ENCODE measurements at regions not wholly inside any gene's neighbourhood (a gene's known extent, or its start where the extent isn't known, plus 50 kb on each side); places are given as distances from the start of the nearest gene placed in this dataset.

DNA sequence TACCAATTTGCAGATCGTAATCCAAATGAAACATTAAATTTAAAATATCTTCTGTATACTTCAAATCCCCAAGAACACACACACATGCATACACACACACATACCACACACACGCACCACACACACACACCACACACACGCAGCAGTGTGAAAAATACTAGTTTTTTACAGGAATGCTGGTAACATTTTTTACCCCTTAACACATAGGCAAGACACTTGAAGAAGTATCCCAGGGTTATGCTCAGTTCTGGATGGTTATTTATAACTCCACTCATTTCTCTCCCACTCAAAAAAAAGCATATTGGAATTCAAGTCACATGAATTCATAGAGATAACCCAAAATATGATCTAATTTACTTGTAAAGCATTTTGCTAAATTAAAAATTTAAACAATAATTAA is 325.5 kb upstream of the SLC7A11 start:
- Histone ChIP-seq H3K9ac (ENCODE audit: control insufficient read depth, extremely low read depth, insufficient read depth, low read length) (no peak overlapping the region), H3K79me2 (ENCODE audit: control insufficient read depth, insufficient read depth, low read length) (no peaks in the 10 kb centered on the region), H2AFZ (ENCODE audit: control insufficient read depth, low read length) (no peak overlapping the region), H3K4me3 (ENCODE audit: control insufficient read depth in 2 of 3, extremely low read depth in 1 of 3, insufficient read depth in 2 of 3, low read depth in 1 of 3, low read length in 3 of 3) (no peak overlapping the region), H3K36me3 (ENCODE audit: control insufficient read depth in 2 of 2, extremely low read depth in 1 of 2, insufficient read depth in 2 of 2, low read length in 2 of 2) (no peaks in the 10 kb centered on the region), H3K9me3 (ENCODE audit: control insufficient read depth, low read depth, low read length) (no peaks in the 10 kb centered on the region), H3K4me1 (ENCODE audit: control insufficient read depth, extremely low read depth, insufficient read depth, low read length) (no peaks in the 10 kb centered on the region), H3K4me2 (ENCODE audit: control insufficient read depth, extremely low read depth, insufficient read depth, low read depth, low read length) (no peak overlapping the region), H4K20me1 (ENCODE audit: control insufficient read depth, extremely low read depth, insufficient read depth, low read length) (no peaks in the 10 kb centered on the region), H3K27me3 (ENCODE audit: control insufficient read depth, extremely low read depth, insufficient read depth, low read length) (no peaks in the 10 kb centered on the region), H3K27ac (ENCODE audit: control insufficient read depth, insufficient read depth, low read length) (no peak overlapping the region), H3K9me1 (ENCODE audit: control insufficient read depth, extremely low read depth, insufficient read depth, low read length) (no peaks in the 10 kb centered on the region)
- TF ChIP-seq, protein P1, sequence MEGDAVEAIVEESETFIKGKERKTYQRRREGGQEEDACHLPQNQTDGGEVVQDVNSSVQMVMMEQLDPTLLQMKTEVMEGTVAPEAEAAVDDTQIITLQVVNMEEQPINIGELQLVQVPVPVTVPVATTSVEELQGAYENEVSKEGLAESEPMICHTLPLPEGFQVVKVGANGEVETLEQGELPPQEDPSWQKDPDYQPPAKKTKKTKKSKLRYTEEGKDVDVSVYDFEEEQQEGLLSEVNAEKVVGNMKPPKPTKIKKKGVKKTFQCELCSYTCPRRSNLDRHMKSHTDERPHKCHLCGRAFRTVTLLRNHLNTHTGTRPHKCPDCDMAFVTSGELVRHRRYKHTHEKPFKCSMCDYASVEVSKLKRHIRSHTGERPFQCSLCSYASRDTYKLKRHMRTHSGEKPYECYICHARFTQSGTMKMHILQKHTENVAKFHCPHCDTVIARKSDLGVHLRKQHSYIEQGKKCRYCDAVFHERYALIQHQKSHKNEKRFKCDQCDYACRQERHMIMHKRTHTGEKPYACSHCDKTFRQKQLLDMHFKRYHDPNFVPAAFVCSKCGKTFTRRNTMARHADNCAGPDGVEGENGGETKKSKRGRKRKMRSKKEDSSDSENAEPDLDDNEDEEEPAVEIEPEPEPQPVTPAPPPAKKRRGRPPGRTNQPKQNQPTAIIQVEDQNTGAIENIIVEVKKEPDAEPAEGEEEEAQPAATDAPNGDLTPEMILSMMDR (optimal IDR thresholded peaks at IDR 0.05 in 1 of 3, IDR thresholded peaks at IDR 0.05 in 1 of 3, conservative IDR thresholded peaks at IDR 0.05 in 1 of 3; ENCODE audit: extremely low read depth in 1 of 3, insufficient read depth in 2 of 3, low read length in 3 of 3), result no peak
- TF ChIP-seq EZH2 (IDR thresholded peaks at IDR 0.05; ENCODE audit: low read length), result no peak
- no peak for FAIRE-seq
- dilution Hi-C loops (cut with MboI; ENCODE audit: extremely low pct_ligation_motif_present, low sequenced_read_pairs), result no loop called here
- DNase-seq (ENCODE audit: low read depth, low spot score), result no peak

DNA sequence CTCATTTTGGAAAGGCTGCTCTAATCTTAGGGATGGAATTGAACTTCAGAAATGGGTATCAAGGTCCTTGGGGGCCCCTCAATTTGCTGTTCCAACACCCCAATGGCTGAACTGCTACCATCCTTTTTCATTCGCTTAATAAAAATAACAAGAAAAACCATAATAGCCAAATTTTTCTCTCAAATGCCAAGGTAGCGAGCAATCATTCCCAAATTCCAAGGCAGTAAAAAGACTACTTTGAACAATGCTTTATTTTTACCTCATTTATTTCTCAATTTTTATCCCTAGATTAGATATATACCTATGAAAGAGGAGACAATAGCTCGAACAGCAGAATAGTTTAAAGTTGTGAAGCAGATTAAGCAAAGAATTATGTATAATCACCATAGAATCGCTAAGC is 323.4 kb upstream of the SLC7A11 start:
- dilution Hi-C loops (cut with MboI; ENCODE audit: extremely low pct_ligation_motif_present, low sequenced_read_pairs), result no loop called here
- no peaks in the 10 kb centered on the region for H3K27me3 ChIP-seq (ENCODE audit: control insufficient read depth, extremely low read depth, insufficient read depth, low read length)
- no peak overlapping the region for H3K4me2 ChIP-seq (ENCODE audit: control insufficient read depth, extremely low read depth, insufficient read depth, low read depth, low read length)
- no peaks in the 10 kb centered on the region for H3K36me3 ChIP-seq (ENCODE audit: control insufficient read depth in 2 of 2, extremely low read depth in 1 of 2, insufficient read depth in 2 of 2, low read length in 2 of 2)
- H3K79me2 ChIP-seq (ENCODE audit: control insufficient read depth, insufficient read depth, low read length), result no peaks in the 10 kb centered on the region
- H3K4me1 ChIP-seq (ENCODE audit: control insufficient read depth, extremely low read depth, insufficient read depth, low read length), result no peaks in the 10 kb centered on the region
- no peak overlapping the region for H3K27ac ChIP-seq (ENCODE audit: control insufficient read depth, insufficient read depth, low read length)
- no peaks in the 10 kb centered on the region for H4K20me1 ChIP-seq (ENCODE audit: control insufficient read depth, extremely low read depth, insufficient read depth, low read length)
- H3K4me3 ChIP-seq (ENCODE audit: control insufficient read depth in 2 of 3, extremely low read depth in 1 of 3, insufficient read depth in 2 of 3, low read depth in 1 of 3, low read length in 3 of 3), result no peak overlapping the region
- FAIRE-seq, result no peak
- H3K9me3 ChIP-seq (ENCODE audit: control insufficient read depth, low read depth, low read length), result no peaks in the 10 kb centered on the region
- DNase-seq (ENCODE audit: low read depth, low spot score), result no peak
- TF ChIP-seq EZH2 (IDR thresholded peaks at IDR 0.05; ENCODE audit: low read length), result no peak
- TF ChIP-seq, protein P1 (optimal IDR thresholded peaks at IDR 0.05 in 1 of 3, IDR thresholded peaks at IDR 0.05 in 1 of 3, conservative IDR thresholded peaks at IDR 0.05 in 1 of 3; ENCODE audit: extremely low read depth in 1 of 3, insufficient read depth in 2 of 3, low read length in 3 of 3), result no peak
- H3K9ac ChIP-seq (ENCODE audit: control insufficient read depth, extremely low read depth, insufficient read depth, low read length), result no peak overlapping the region
- H2AFZ ChIP-seq (ENCODE audit: control insufficient read depth, low read length), result no peak overlapping the region
- H3K9me1 ChIP-seq (ENCODE audit: control insufficient read depth, extremely low read depth, insufficient read depth, low read length), result no peaks in the 10 kb centered on the region
